Hepatocyte (in vitro differentiated cells): ENCODE measurements at regions not wholly inside any gene's neighbourhood (a gene's known extent, or its start where the extent isn't known, plus 50 kb on each side); places are given as distances from the start of the nearest gene placed in this dataset.

Source experiments
- DNase-seq: peaks from one replicate; pipeline ENCODE4 v3.0.0-alpha.2; 2016; ENCODE audit warnings: low spot score
- H2AFZ ChIP-seq: fragments of 200-600 bp; sonication (generic); 2 replicates; pipeline ENCODE4 v1.6.0; 2016; ENCODE audit warnings: antibody characterized with exemption, mild to moderate bottlenecking
- H3K27ac ChIP-seq: fragments of 200-600 bp; sonication (generic); 2 replicates; pipeline ENCODE4 v1.5.1; 2016; ENCODE audit warnings: mild to moderate bottlenecking
- H3K27me3 ChIP-seq: fragments of 200-600 bp; sonication (generic); 2 replicates; pipeline ENCODE4 v1.6.1; 2016
- H3K36me3 ChIP-seq: fragments of 200-600 bp; sonication (generic); replicated peaks from 2 replicates; pipeline ENCODE4 v1.5.1; 2016; ENCODE audit warnings: low read depth; ENCODE audit not compliant: insufficient read depth
- H3K4me1 ChIP-seq: fragments of 200-600 bp; sonication (generic); 2 replicates; pipeline ENCODE4 v1.5.1; 2016; ENCODE audit warnings: mild to moderate bottlenecking, moderate library complexity; ENCODE audit not compliant: insufficient read depth
- H3K4me2 ChIP-seq: fragments of 200-600 bp; sonication (generic); 2 replicates; pipeline ENCODE4 v1.6.0; 2016
- H3K4me3 ChIP-seq: fragments of 200-600 bp; sonication (generic); 2 replicates; pipeline ENCODE4 v1.5.1; 2016; ENCODE audit warnings: mild to moderate bottlenecking
- H3K79me2 ChIP-seq: fragments of 200-600 bp; sonication (generic); 2 replicates; pipeline ENCODE4 v1.6.0; 2017; ENCODE audit warnings: mild to moderate bottlenecking
- H3K9me2 ChIP-seq: fragments of 200-600 bp; sonication (generic); replicated peaks from 2 replicates; pipeline ENCODE4 v1.6.0; 2017; ENCODE audit warnings: mild to moderate bottlenecking; ENCODE audit not compliant: insufficient read depth
- H3K9me3 ChIP-seq: fragments of 200-600 bp; sonication (generic); 2 replicates; pipeline ENCODE4 v1.5.1; 2016; ENCODE audit warnings: low read depth, mild to moderate bottlenecking
- H4K20me1 ChIP-seq: fragments of 200-600 bp; sonication (generic); 2 replicates; pipeline ENCODE4 v1.6.0; 2016; ENCODE audit warnings: mild to moderate bottlenecking; ENCODE audit not compliant: insufficient read depth, poor library complexity, severe bottlenecking
- CTCF ChIP-seq: fragments of 200-600 bp; sonication (generic); IDR thresholded peaks from 2 replicates; pipeline ENCODE4 v1.5.1; 2016; ENCODE audit warnings: antibody characterized with exemption, mild to moderate bottlenecking; ENCODE audit not compliant: poor library complexity
- EZH2 ChIP-seq: fragments of 200-600 bp; sonication (generic); IDR thresholded peaks from 2 replicates; pipeline ENCODE4 v1.6.1; 2016; ENCODE audit warnings: antibody characterized with exemption, mild to moderate bottlenecking, borderline replicate concordance
- EZH2phosphoT487 ChIP-seq: fragments of 200-600 bp; sonication (generic); IDR thresholded peaks from one replicate; pipeline ENCODE4 v1.6.1; 2018; ENCODE audit warnings: antibody characterized with exemption, mild to moderate bottlenecking, low read depth, moderate library complexity; ENCODE audit not compliant: unreplicated experiment, severe bottlenecking
- WGBS: methylation state at CpG from one replicate; pipeline ENCODE4 v1.1.6; 2016; ENCODE audit warnings: low lambda C conversion rate; ENCODE audit errors: missing lambda C conversion rate; 5-methylcytosine and 5-hydroxymethylcytosine counted together

DNA sequence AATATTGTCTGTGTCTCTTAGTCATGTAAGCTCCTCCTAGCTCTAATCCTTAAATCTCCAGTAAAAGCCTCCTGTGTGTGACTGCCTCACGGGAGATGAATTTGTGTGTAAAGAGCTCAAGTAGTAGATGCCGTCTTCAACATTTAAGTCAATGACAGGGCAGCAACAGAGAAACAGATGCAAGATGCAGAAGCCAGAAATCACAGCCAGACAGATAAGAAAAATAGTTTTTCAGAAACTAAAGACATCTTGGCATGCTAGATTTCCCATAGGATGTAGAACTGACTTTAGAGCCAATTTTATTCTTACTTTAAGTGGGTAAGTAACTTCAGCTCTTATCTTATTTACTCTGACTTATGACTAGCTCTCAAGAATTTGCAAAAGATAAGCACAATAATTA is 652.8 kb downstream of the KCNA4 start:
- TF ChIP-seq CTCF (no peak), EZH2 (no peak), EZH2phosphoT487 (no peak)
- H3K27ac ChIP-seq, result no peak overlapping the region
- 46% methylated on average over 2 of the region's 2 CpGs for WGBS

DNA sequence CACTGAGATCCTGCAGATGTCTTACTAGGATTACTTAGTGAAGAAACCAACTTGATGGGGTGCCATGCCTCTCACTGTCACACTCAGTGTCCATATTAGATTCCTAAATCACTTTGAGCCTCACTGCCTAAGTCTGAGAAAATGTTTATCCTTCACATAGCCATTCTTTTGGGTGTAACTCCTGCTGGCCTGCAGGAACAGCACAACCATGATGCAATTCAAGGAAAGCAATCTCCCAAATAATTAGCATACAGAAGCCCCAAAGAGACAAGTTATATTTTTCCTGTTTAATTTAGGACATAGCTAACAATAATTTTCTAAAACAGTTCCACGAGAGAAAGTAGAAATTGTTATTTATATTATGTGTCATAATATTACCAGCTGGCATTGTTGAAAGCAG is 655.5 kb downstream of the KCNA4 start:
- no peaks in the 10 kb centered on the region for H4K20me1 ChIP-seq
- no peaks in the 10 kb centered on the region for H3K9me2 ChIP-seq
- DNase-seq, result no peak
- no peak overlapping the region for H3K4me3 ChIP-seq
- H3K27me3 ChIP-seq, result no peaks in the 10 kb centered on the region
- 70% methylated on average over 1 of the region's 1 CpG for WGBS
- H3K4me2 ChIP-seq, result no peak overlapping the region
- TF ChIP-seq EZH2phosphoT487 (no peak), EZH2 (no peak), CTCF (no peak)
- H2AFZ ChIP-seq, result no peak overlapping the region
- H3K79me2 ChIP-seq, result no peaks in the 10 kb centered on the region
- H3K9me3 ChIP-seq, result no peaks in the 10 kb centered on the region
- H3K36me3 ChIP-seq, result no peaks in the 10 kb centered on the region
- no peaks in the 10 kb centered on the region for H3K4me1 ChIP-seq
- no peak overlapping the region for H3K27ac ChIP-seq

More for the DNA sequence above, 652.8 kb downstream of the KCNA4 start:
- Histone ChIP-seq H3K4me2 (no peak overlapping the region), H3K4me3 (no peak overlapping the region), H2AFZ (no peak overlapping the region), H3K9me3 (no peaks in the 10 kb centered on the region), H3K36me3 (no peaks in the 10 kb centered on the region), H3K9me2 (no peaks in the 10 kb centered on the region), H3K79me2 (no peaks in the 10 kb centered on the region), H3K4me1 (no peaks in the 10 kb centered on the region), H3K27me3 (no peaks in the 10 kb centered on the region), H4K20me1 (no peaks in the 10 kb centered on the region)
- no peak for DNase-seq

GRCh38 chr11:29353833-29354232 is 663.0 kb downstream of the KCNA4 start:
- Histone ChIP-seq H2AFZ (no peak overlapping the region), H3K27ac (no peak overlapping the region), H3K9me2 (no peaks in the 10 kb centered on the region), H3K4me3 (no peak overlapping the region), H3K36me3 (no peaks in the 10 kb centered on the region), H3K4me1 (no peaks in the 10 kb centered on the region), H3K27me3 (no peaks in the 10 kb centered on the region), H4K20me1 (no peaks in the 10 kb centered on the region), H3K4me2 (no peak overlapping the region), H3K9me3 (no peaks in the 10 kb centered on the region), H3K79me2 (no peaks in the 10 kb centered on the region)
- 54% methylated on average over 1 of the region's 1 CpG for WGBS
- DNase-seq, result no peak
- TF ChIP-seq CTCF (no peak), EZH2 (no peak), EZH2phosphoT487 (no peak)

- Histone ChIP-seq H3K27me3 (no peaks in the 10 kb centered on the region), H3K9me2 (no peaks in the 10 kb centered on the region), H3K9me3 (no peaks in the 10 kb centered on the region), H3K36me3 (no peaks in the 10 kb centered on the region), H4K20me1 (no peaks in the 10 kb centered on the region), H3K27ac (no peak overlapping the region), H3K4me3 (no peak overlapping the region), H2AFZ (no peak overlapping the region), H3K79me2 (no peaks in the 10 kb centered on the region), H3K4me1 (no peaks in the 10 kb centered on the region), H3K4me2 (no peak overlapping the region)
- DNase-seq, result no peak
- 73% methylated on average over 3 of the region's 3 CpGs for WGBS
- no peak for TF ChIP-seq EZH2phosphoT487
Observed at GRCh38 chr11:29352273-29352795, 664.5 kb downstream of the KCNA4 start.
